HG03196 (cell line): ENCODE measurements at regions not wholly inside any gene's neighbourhood (a gene's known extent, or its start where the extent isn't known, plus 50 kb on each side); places are given as distances from the start of the nearest gene placed in this dataset.
"Not testable (repeated sequence)": the region's sequence is repeated elsewhere in the genome, so short reads cannot be mapped to it uniquely, and the experiment has no call there.

ENCODE experiments used
- ATAC-seq: cut with Tn5 transposase; IDR thresholded peaks from one replicate; pipeline ENCODE4 v1.9.1; 2021; ENCODE audit not compliant: unreplicated experiment

GRCh38 chr5:5772202-5772601, 349.7 kb downstream of the ICE1 start:
- ATAC-seq, result no peak

GRCh38 chr5:5770825-5771224, 348.3 kb downstream of the ICE1 start:
- ATAC-seq, result no peak

- no peak for ATAC-seq
Observed at GRCh38 chr5:5767286-5767928, 344.9 kb downstream of the ICE1 start.

- ATAC-seq, result no peak
Observed at GRCh38 chr5:5765066-5765850, 342.8 kb downstream of the ICE1 start.

GRCh38 chr5:5764246-5764645, 341.8 kb downstream of the ICE1 start:
- ATAC-seq, result no peak

- no peak for ATAC-seq
Observed at GRCh38 chr5:5756762-5757161, 334.3 kb downstream of the ICE1 start.

GRCh38 chr5:5755888-5756287, 333.4 kb downstream of the ICE1 start:
- peak; percentile 35 for ATAC-seq

- peak; percentile 70 for ATAC-seq
Observed at GRCh38 chr5:5752844-5753243, 330.4 kb downstream of the ICE1 start.

- no peak for ATAC-seq
Observed at GRCh38 chr5:5751987-5752386, 329.5 kb downstream of the ICE1 start.

- ATAC-seq, result peak; percentile 37
Observed at GRCh38 chr5:5751498-5751897, 329.0 kb downstream of the ICE1 start.

GRCh38 chr5:5741418-5741817, 318.9 kb downstream of the ICE1 start:
- no peak for ATAC-seq

- peak; percentile 9 for ATAC-seq
Observed at GRCh38 chr5:5739490-5739945, 317.0 kb downstream of the ICE1 start.

- ATAC-seq, result peak; percentile 80
Observed at GRCh38 chr5:5738797-5739489, 316.5 kb downstream of the ICE1 start.

- ATAC-seq, result no peak
Observed at GRCh38 chr5:5736007-5736406, 313.5 kb downstream of the ICE1 start.

GRCh38 chr5:5733058-5733457, 310.6 kb downstream of the ICE1 start:
- ATAC-seq, result not testable (repeated sequence)

- ATAC-seq, result no peak
Observed at GRCh38 chr5:5726401-5726800, 303.9 kb downstream of the ICE1 start.

- ATAC-seq, result no peak
Observed at GRCh38 chr5:5721881-5722280, 299.4 kb downstream of the ICE1 start.

GRCh38 chr5:5719292-5719691, 296.8 kb downstream of the ICE1 start:
- ATAC-seq, result no peak

GRCh38 chr5:5716665-5717064, 294.2 kb downstream of the ICE1 start:
- ATAC-seq, result no peak

GRCh38 chr5:5711592-5711991, 289.1 kb downstream of the ICE1 start:
- ATAC-seq, result no peak

GRCh38 chr5:5711112-5711511, 288.6 kb downstream of the ICE1 start:
- ATAC-seq, result no peak

GRCh38 chr5:5710471-5710870, 288.0 kb downstream of the ICE1 start:
- ATAC-seq, result no peak
